BJ (cell line): ENCODE measurements at regions not wholly inside any gene's neighbourhood (a gene's known extent, or its start where the extent isn't known, plus 50 kb on each side); places are given as distances from the start of the nearest gene placed in this dataset.

ENCODE experiments used
- CTCF ChIA-PET: fragments of 350-600 bp; formaldehyde crosslinking; extraction: SDS; loops from one replicate; lab custom pipeline; 2021; ENCODE audit warnings: antibody characterized with exemption, inconsistent platforms; lab: Yijun Ruan, JAX
- POLR2A ChIA-PET: fragments of 300-600 bp; sonication (Branson Sonifier 250); formaldehyde crosslinking; extraction: SDS; loops from one replicate; lab custom pipeline; 2021; ENCODE audit warnings: antibody characterized with exemption; lab: Charles Lee
- DNase-seq: peaks from one replicate; pipeline ENCODE4 v3.0.0-alpha.2; 2011; ENCODE audit warnings: low read depth
- H3K27me3 ChIP-seq: 2 replicates; pipeline ENCODE4 v1.6.0; 2011; ENCODE audit warnings: low read length; ENCODE audit not compliant: control insufficient read depth, insufficient read depth
- H3K36me3 ChIP-seq: 2 replicates; pipeline ENCODE4 v1.5.1; 2011; ENCODE audit warnings: low read length; ENCODE audit not compliant: control insufficient read depth, insufficient read depth
- H3K4me3 ChIP-seq: 2 replicates; pipeline ENCODE4 v1.5.1; 2011; ENCODE audit warnings: low read depth, mild to moderate bottlenecking, control low read depth, low read length
- TF ChIP-seq, protein P1 (sequence below): IDR thresholded peaks from 2 replicates; pipeline ENCODE4 v1.5.1; 2011; ENCODE audit warnings: low read depth, mild to moderate bottlenecking, control low read depth, inconsistent platforms, low read length, moderate library complexity; ENCODE audit not compliant: insufficient read depth

DNA sequence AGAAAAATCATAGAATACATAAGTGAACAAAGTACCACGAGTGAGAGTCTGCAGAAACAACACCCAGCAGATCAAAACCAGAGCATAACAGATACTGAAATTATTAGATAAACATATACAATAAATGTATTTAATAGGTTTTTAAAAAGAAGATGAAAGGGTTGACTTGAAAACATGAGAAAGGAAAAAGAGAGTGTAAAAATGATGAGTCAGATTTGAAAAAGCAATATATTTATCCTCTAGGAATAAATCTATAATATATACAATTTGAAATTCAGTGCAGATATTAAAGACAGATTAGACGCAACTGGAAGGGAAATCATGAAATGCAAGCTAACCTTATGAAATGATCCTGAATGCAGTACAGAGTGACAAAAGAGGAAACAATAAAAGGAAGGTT lies 170.2 kb upstream of the RUNX1 start:
- ChIA-PET POLR2A (no interaction called here), CTCF (interaction anchor here (1.0 to 1.6 kb wide), 3 partner anchors 170 to 621 kb away, joined by 3 read pairs; no protein-coding TSS in a partner anchor)
- no peak for DNase-seq
- TF ChIP-seq, protein P1, sequence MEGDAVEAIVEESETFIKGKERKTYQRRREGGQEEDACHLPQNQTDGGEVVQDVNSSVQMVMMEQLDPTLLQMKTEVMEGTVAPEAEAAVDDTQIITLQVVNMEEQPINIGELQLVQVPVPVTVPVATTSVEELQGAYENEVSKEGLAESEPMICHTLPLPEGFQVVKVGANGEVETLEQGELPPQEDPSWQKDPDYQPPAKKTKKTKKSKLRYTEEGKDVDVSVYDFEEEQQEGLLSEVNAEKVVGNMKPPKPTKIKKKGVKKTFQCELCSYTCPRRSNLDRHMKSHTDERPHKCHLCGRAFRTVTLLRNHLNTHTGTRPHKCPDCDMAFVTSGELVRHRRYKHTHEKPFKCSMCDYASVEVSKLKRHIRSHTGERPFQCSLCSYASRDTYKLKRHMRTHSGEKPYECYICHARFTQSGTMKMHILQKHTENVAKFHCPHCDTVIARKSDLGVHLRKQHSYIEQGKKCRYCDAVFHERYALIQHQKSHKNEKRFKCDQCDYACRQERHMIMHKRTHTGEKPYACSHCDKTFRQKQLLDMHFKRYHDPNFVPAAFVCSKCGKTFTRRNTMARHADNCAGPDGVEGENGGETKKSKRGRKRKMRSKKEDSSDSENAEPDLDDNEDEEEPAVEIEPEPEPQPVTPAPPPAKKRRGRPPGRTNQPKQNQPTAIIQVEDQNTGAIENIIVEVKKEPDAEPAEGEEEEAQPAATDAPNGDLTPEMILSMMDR = no peak
- no peak overlapping the region for H3K4me3 ChIP-seq
- no peaks in the 10 kb centered on the region for H3K36me3 ChIP-seq
- no peaks in the 10 kb centered on the region for H3K27me3 ChIP-seq

DNA sequence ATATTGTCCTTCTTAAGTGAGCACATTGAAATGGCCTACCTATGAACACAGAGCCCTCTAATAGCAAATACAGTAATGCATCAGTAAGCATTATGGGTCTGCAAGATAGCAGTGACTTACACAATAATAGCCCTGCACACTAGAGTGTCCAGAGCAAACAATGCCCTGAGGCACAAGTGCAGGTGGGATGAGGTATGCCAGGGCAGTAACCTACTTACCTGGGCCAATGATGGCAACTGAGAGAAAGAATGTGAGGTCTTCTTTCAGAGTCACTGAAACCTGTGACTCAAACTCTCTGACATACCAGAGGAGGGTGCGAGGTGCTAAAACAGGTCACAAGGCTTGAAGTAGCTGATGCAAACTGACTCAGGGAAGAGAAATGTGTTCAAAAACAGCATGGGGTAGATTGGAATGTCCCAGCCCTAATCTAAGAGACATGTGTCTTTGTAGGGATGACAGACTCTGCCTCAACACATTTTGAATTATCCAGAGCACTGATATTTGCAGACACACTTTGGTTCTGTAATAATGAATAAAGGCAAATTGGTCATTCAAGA lies 168.5 kb upstream of the RUNX1 start:
- no peaks in the 10 kb centered on the region for H3K27me3 ChIP-seq
- H3K4me3 ChIP-seq = no peak overlapping the region
- ChIA-PET POLR2A (interaction anchor here (0.6 kb wide), 1 partner anchor 231 kb away, joined by 3 read pairs; no protein-coding TSS in a partner anchor), CTCF (interaction anchor here (0.6 to 1.4 kb wide), 3 partner anchors 10 to 289 kb away, joined by 3 to 5 read pairs (median 4); no protein-coding TSS in a partner anchor)
- peak; percentile 89 for DNase-seq
- H3K36me3 ChIP-seq = no peaks in the 10 kb centered on the region
- TF ChIP-seq, protein P1 = no peak

DNA sequence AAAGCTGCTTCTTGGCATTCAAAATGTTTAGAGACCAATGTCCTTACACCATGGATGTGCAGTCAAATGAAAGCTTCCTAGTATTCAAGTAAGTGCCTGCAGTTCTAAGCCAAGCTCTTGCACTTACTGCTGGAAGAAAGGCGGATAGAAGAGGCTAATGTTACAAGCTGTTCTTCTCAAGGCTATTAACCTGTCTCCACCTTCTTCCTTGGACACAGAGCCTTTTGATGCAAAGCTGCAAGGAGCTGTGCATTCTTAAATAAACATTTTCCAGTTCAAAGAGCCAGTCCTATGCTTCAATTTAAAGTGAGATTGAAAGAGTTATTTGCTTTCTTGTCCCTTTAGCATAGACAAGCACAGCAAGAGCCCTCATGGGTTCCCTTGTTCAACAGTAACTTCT lies 167.9 kb upstream of the RUNX1 start:
- POLR2A ChIA-PET = no interaction called here
- no peak overlapping the region for H3K4me3 ChIP-seq
- TF ChIP-seq, protein P1 = no peak
- H3K36me3 ChIP-seq = no peaks in the 10 kb centered on the region
- no peak for DNase-seq
- CTCF ChIA-PET = interaction anchor here (0.8 to 1.9 kb wide), 4 partner anchors 9 to 170 kb away, joined by 3 to 5 read pairs (median 4); no protein-coding TSS in a partner anchor
- no peaks in the 10 kb centered on the region for H3K27me3 ChIP-seq

DNA sequence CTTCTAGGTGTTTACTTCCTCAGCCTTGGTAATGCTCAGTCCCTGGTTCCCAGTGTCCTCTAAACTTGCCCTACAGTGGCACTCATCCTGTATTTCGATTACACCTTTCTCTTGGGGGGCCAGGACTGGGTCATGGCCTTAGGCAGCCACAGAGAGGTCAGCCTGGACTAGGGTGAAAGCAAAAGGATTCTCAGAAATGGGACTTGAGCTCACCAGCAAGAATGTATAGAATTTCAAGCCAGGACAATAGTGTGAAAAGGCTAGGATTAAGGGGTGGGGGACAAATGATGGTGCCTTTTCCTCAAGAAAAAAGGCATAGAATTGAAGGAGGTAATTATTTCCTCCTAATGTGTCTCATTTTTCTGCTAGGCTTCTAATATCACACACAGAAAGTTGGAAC lies 166.8 kb upstream of the RUNX1 start:
- ChIA-PET CTCF (interaction anchor here (1.0 to 1.9 kb wide), 4 partner anchors 8 to 325 kb away, joined by 3 to 6 read pairs (median 5); no protein-coding TSS in a partner anchor), POLR2A (no interaction called here)
- no peak for DNase-seq
- Histone ChIP-seq H3K27me3 (no peaks in the 10 kb centered on the region), H3K36me3 (no peaks in the 10 kb centered on the region), H3K4me3 (no peak overlapping the region)
- TF ChIP-seq, protein P1 = no peak

DNA sequence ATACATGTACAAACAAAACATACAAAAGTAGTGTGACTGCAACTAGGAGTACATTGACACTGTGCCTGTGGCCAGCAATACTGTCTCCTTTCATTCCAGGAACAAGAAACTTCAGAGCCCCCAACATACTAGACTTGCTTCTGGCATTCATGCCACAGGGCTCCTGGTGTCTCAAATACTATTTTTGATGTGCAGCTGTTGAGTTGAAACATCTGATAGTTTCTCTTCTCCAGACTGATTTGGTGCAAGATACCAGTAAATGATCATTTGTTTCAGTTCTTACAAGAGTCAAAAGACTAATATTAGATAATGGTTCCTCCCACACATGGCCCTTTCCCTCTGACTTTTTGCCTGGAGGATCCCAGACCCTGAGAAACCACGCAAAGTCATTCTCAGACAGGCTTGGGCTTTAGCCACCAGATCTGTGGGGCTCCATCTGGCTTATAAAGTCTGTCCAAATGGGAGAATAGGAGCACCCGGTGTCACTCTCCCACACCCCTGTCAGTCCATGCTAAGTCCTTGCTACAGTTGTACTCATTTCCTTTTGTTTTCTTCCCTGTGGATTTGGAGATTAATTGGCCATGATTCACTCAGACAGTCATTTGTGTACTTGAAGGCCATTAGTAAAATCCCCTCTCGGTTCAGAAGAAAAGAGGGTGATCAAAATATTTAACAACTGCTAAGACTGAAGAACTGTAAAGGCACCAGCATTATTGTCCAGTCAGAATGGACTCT lies 163.5 kb upstream of the RUNX1 start:
- Histone ChIP-seq H3K4me3 (no peak overlapping the region), H3K36me3 (no peaks in the 10 kb centered on the region), H3K27me3 (no peaks in the 10 kb centered on the region)
- POLR2A ChIA-PET = no interaction called here
- CTCF ChIA-PET = no interaction called here
- TF ChIP-seq, protein P1 = no peak
- DNase-seq = peak; percentile 42
